ENCODE measurements at regions not wholly inside any gene's neighbourhood (a gene's known extent, or its start where the extent isn't known, plus 50 kb on each side); places are given as distances from the start of the nearest gene placed in this dataset.
"Not testable (repeated sequence)": the region's sequence is repeated elsewhere in the genome, so short reads cannot be mapped to it uniquely, and the experiment has no call there.

GRCh38 chrX:137118136-137118535 is 84.3 kb upstream of the GPR101 start:
- H3K4me3 Mint-ChIP-seq: no peak overlapping the region
- H3K27me3 Mint-ChIP-seq: peaks cover 0 to 4% of the 10 kb centered on the region in 2 donors
- DNase-seq (no peak), ATAC-seq (replicated peaks) (no peak)
- no peaks in the 10 kb centered on the region for H3K4me1 Mint-ChIP-seq
- no peaks in the 10 kb centered on the region for H3K36me3 Mint-ChIP-seq
- H3K27ac Mint-ChIP-seq: no peak overlapping the region
- peaks cover 1 to 4% of the 10 kb centered on the region in 2 donors for H3K9me3 Mint-ChIP-seq

GRCh38 chrX:137107877-137108276 is 74.1 kb upstream of the GPR101 start:
- not testable (repeated sequence) for H3K27ac Mint-ChIP-seq; ATAC-seq (replicated peaks); H3K4me3 Mint-ChIP-seq; H3K9me3 Mint-ChIP-seq; DNase-seq; H3K27me3 Mint-ChIP-seq; H3K4me1 Mint-ChIP-seq; H3K36me3 Mint-ChIP-seq

GRCh38 chrX:137101273-137101990 is 67.6 kb upstream of the GPR101 start:
- Mint-ChIP-seq H3K4me3 (no peak overlapping the region), H3K27ac (no peak overlapping the region), H3K9me3 (no peaks in the 10 kb centered on the region), H3K27me3 (peaks cover 7 to 18% of the 10 kb centered on the region in 2 donors), H3K4me1 (no peaks in the 10 kb centered on the region), H3K36me3 (peaks cover 0 to 1% of the 10 kb centered on the region in 2 donors)
- DNase-seq (no peak), ATAC-seq (replicated peaks) (no peak)

All from stimulated activated naive B cell treated with anti-CD40 and anti-IgM and Interleukin-4, amounts not matched to agents 10 μg/mL and 1 μg/mL and 100 μg/mL, for 72 hours (primary cell).